GM19463 (cell line): ENCODE measurements at regions not wholly inside any gene's neighbourhood (a gene's known extent, or its start where the extent isn't known, plus 50 kb on each side); places are given as distances from the start of the nearest gene placed in this dataset.

Source experiments
- ATAC-seq: cut with Tn5 transposase; IDR thresholded peaks from one replicate; pipeline ENCODE4 v1.9.1; 2021; ENCODE audit warnings: mild to moderate bottlenecking, moderate library complexity; ENCODE audit not compliant: unreplicated experiment

DNA sequence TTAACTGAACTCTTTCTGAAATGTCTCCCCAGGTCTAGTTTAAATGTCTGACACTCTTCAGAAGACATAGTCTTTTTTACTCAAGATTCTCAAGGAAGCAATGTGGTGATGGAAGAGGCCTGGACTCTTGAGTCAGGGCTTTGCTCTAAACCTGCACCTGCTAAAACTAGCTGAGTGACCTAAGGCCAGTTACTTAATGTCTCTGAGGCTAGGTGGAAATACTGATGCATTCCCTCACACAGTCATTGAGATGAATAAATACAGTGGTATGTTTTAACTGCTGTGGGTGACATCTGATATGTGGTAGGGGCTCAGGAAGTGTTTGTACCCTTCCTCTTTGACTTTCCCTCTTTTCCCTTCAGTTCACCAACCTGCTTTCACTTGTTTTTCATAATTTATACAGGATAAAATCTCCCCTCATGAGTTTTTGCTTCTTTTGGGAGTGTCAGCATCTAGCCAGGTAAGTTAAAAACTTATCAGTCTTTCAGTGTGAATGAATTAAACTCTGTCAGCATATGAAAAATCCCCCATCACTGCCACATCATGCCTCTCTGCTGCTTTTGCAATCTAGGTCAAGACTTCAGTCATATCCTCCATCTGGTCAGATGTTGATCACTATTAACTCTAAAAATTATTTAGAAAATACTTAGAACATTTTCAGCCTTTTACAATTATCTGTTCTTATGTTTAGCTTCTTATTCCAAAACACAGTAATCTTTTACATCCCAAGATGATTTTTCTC lies 178.7 kb upstream of the TNFAIP3 start:
- ATAC-seq, result no peak

DNA sequence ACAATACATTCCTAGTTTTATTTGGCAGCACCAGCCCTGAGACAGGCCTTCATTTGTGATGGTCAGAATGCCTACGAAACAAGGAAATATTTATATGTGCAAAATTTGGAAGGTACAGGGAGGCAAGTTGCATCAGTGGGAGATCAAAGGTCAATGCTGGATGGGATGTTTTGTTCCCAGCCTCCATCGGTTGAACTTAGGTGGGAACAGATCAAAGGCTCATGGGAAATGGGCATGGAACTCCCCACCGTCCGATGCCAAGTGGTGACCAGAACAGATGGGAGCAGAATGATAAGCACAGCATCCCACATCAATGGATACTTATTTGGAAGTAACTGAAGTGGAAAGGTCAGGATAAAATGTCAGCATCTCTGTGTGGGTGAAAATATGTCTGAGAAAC lies 177.7 kb upstream of the TNFAIP3 start:
- no peak for ATAC-seq

DNA sequence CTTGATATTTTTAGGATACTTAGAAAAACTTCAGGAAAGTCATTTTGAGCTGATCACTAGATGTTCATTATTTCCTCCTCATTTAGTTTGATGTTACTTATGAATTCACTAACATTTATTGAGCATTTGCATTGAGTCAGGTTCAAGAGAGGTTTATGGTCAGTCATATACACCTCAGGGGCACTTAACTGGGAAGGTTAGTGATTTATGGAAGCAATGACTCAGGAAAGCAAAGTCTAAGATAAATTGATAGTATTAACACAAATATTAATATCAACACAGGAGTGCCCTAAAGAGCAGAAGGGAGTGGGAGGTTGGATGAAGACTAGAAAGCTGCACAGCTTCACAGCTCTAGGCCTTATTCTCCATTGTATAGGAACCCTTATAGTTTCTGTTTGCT lies 177.0 kb upstream of the TNFAIP3 start:
- ATAC-seq, result no peak

DNA sequence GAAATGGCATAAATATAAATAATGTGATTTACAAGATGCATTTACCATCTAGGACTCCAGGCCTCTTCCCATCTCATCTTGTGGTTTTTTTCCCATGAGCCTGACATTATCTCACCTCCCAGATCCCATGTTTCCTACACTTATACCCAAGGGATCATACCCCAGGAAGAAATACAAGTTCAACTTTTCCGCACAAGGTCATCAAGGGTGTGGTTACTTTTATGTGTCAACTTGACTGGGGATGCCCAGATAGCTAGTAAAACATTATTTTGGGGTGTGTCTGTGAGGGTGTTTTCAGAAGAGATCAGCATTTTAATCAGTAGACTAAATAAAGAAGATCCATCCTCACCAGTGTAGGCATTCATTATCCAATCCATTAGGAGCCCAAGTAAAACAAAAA lies 176.3 kb upstream of the TNFAIP3 start:
- no peak for ATAC-seq

DNA sequence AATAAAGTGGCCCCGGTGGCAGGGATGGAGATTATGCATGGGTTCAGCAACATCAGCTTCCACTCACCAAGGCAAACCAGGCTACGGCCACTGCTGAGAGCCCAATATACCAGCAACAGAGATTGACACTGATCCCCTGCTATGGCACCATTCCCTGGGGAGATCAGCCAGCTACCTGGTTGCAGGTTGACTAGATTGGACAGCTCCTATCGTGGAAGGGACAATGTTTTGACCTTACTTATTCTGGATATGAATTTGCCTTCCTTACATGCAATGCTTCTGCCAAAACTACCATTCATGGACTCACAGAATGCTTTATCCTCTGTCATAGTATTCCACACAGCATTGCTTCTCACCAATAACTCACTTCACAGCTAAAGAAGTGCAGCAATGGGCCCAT lies 174.8 kb upstream of the TNFAIP3 start:
- ATAC-seq, result no peak

DNA sequence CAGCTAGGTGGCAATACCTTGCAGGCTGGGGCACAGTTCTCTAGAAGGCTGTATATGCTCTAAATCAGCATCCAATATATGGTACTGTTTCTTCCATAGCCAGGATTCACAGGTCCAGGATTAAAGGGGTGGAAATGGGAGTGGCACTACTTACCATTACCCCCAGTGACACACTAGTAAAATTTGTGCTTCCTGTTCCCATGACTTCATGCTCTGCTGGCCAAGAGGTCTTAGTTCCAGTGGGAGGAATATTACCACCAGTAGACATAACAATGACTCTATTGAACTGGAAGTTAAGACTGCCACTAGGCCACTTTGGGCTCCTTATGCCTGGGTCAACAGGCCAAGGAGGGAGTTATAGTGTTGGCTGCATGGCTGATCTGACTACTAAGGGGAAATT lies 174.3 kb upstream of the TNFAIP3 start:
- no peak for ATAC-seq

DNA sequence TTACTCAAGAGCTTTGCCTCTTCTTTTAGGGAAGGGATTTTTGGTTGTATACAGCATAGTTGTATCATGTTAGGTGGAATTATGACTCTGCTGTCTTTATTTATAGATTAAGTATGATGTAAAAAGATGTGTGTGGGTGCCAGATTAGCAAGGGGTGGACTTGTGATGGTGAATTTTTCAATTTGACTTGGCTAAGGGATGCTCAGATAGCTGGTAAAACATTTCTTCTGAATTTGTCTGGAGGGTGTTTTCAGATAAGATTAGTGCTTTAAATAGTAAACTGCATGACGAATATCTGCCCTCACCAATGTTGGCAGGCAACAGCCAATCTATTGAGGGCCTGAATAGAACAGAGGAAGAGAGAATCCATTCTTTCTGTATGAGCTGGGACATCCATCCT lies 173.3 kb upstream of the TNFAIP3 start:
- ATAC-seq, result no peak

DNA sequence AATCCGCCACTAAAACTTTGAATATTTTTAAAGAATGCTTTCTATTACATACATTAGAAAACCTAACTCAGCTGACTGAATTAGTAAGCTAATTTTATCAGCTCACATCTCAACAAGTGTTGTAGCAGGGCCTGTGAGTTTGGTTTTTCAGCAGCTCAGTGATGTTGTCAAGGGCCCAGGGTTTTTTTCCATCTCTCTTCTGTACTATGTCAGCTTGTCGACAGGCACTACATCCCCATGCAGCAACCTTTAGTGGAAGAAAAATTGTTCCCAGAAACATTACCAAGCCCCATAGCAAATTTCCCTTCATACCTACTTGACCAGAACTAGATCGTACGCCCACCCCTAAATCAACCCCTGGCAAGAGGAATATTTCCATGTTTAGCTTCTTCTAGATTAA lies 170.3 kb upstream of the TNFAIP3 start:
- no peak for ATAC-seq

DNA sequence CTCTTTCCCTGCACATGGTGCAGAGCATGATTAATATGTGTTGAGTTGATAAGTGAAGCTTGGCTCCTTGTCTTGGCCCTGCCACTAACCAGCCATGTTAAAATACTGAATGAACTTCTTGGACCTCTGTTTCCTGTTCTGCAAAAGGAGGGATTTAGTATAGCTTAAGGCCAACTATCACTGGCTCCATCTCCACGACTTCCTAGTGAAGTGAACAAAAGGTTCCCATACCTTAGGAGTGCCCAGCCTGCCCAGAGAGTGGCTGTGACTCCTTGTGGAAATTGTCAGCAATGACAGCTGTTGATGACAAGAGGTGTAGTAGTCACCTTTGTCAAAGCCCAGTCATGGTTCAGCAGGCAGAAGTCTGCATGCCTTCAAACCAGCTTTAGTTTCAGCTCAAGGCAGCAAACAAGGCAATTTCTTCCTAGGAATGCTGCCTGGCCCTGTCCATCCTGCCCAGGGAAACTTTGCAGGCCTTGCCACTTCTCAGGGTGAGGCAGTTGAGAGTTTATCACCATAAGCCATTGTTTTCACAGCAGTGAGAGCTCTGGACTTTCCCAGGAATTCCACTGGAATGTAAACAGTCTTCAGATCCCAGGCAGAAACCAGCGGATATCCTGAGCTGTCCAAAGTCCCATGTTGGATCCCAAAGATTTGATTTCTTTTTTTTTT lies 169.7 kb upstream of the TNFAIP3 start:
- peak; percentile 77 for ATAC-seq

DNA sequence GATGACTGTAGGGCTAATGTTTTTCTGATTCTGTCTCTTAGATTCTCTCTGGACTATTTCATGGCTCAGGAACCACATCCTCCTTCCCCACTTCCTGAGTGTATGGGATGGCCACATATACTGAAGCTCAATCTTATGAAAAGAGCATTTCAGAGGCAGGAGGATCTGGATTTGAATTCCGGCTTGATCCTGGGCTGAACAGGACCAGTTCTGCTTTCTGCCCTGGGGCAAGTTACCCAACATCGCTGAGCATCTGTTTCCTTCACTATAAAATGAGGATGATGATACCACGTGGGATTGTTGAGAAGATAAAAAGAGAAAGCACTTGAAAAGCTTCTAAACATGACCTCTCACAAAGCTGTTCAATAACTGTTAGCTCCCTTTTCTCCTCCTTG lies 168.4 kb upstream of the TNFAIP3 start:
- ATAC-seq, result no peak

DNA sequence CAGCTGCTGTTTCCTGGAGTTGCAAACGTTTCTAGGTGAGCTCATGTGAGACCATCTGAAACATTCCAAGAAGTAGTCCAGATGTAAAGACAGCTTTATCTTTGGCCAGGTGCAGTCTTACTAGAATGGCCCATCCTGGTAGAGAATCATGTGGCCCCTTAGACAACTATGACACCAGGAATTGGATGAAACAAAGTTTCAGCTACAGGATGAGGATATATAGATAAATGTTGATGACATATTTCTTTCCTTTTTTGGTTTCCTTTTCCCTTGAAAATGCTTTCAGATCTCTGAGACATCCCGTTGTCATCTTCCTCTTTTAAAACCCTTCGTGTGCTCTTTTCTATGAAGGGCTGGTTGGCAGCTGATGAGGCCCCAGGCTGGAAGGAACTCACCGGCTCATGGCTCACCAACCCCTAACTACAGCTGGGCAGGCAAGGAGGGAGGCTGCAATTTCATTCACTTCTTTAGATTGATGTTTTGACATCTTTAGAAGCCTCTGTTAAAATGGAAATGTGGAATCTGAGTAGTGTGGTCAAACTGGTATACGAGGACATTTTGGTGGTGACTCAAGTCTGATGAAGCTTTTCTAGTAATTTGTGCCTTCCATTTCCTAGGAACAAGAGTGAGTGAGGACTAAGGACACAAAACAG lies 167.9 kb upstream of the TNFAIP3 start:
- no peak for ATAC-seq

DNA sequence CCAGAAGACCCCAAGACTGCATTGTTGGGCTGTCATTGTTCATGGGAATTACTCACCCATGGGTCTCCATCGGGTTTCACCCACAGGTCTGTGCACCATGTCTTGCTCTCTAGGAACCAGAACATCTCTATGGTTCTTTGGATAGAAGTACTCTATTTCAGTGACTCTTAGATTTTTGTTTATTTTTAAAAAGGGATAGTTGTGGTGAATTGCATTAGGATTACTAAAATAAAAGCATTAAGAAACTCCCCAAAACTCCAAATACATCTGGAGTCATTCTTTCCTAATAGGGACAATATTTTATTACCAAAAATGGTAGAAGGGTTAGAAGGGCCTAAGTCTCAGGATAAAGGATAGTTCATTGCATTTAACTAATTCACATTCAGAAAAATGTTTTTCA lies 166.9 kb upstream of the TNFAIP3 start:
- no peak for ATAC-seq

DNA sequence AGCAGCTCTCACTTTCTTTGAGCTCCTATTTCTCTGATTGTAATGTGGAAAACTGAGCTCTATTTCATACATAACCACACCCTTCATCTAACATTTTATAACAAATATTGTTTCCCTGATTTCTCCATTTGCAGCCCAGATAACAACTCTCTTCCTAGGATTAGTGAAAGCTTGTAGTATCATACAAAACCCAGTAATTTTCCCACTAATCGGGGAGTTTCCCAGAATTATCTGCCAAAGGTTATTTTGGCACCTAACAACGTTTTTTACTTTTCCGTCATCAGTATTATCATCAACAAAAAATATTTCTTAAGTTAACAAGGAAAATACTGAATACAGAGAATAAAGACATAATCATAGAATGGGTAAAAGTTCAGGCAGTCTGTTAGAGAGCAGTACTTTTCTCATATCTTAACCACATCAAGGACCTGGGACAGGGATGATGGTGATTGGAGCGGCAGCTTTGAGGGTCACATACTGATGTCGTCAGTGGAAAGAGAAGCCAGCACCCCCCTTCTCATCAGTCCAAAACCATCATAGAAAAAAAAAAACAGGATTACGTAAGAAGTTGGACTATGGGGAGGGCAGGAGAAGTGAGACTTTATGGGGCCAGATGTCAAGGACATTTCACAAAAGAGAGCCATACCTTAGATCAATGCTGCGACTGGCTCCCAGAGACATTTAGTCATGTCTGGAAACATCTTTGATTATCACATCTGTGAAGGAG lies 166.1 kb upstream of the TNFAIP3 start:
- ATAC-seq, result no peak

DNA sequence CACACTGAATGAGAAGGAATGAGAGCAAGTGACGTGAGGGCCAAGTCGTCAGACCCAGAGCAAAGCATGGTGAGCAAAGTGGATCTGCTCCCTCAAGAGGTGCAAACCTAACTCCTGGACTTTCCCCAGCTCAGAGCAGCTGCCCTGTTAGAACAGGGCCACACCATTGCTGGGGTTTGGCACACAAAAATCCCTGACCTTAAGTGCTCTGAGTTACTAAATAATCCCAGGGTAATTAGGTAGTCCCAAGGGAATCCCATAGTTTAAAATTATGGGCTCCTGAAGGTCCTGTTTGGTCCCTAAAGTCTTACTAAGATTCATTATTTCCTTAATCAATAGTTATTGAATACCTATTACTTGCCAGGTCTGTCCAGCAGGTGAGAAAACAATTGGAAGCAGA lies 165.1 kb upstream of the TNFAIP3 start:
- no peak for ATAC-seq

DNA sequence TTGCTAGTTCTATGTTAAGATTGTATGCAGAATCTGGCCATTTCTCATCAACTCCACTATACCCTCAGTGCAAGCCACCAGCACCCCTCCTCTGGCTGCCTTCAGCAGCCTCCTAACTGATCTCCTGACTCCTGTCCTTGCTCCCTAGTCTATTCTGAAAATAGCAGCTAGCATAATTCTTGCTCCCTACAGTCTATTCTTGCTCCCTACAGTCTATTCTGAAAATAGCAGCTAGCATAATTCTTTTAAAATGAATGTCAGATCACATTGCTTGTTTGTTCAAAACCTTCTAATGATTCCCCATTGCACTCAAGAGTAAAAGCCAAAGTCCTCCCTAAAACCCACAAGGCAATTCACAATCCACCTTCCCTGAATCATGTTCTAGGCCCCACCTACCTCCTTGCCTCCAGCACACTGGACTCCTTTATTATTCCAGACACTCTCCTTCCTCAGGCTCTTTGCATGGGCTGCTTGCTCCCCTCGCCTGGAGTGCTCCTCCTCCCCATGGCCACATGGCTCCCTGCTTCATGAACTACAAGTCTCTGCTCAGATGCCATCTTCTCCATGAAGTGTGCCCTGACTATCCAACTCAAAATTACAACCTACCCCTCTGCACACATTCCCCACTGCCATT lies 164.2 kb upstream of the TNFAIP3 start:
- no peak for ATAC-seq

DNA sequence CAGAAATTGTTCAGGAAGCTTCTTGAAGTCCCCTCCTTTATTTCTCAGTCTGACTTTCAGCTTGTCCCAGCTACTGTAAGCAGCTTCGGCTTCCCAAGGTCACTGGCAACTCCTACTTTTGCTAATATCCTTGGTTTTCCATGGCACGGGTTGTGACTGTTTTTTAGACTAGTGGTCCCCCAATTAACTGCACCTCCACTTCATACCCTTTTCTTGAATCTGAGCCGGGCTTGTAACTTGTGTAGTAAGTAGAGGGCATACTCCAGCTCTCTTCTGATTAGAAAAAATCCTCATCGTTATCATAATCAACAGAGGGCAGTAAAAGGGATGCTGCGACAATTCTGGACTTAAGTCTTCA lies 162.3 kb upstream of the TNFAIP3 start:
- no peak for ATAC-seq

DNA sequence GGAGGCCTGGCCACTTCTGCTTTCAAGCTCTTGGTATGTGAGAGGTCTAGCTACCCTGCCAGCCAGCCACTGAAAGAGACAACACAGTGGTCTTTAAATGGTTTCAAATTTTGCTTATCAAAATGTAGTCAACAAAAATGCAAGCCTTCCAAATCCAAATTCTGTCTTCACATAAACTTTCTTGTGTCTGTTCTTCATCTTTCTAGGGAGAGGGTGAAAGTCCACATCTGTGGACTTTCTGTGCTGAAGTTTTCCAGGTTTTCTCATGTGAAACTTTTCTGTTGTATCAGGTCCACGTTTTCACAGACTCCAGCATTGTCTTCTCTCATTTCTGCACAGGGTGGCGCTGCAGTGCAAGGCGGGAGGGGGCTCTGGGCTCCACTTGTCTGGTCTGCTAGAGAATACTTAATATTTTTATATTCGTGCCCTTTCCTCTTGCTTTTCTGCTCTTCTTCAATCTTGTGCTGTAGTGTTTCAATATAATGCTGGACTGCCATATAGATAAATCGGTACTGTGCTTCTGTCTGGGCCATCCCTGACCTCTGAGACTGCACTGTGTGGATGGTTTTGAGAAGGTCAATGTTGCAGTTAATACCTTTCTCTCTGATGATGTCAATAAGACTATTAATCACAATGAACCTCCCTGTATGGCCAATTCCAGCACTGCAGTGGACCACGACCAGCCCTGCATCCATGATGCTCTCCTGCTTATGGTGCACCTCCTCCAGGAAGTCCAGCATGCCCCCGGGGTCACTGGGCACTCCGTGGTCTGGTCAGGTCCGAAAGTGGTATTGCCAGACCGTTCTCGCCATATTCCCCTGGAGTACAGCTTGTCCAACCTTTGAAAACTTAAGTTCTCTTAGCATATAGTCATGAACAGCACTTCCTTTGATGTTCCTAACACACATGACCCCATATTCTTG lies 161.6 kb upstream of the TNFAIP3 start:
- ATAC-seq, result peak; percentile 33

DNA sequence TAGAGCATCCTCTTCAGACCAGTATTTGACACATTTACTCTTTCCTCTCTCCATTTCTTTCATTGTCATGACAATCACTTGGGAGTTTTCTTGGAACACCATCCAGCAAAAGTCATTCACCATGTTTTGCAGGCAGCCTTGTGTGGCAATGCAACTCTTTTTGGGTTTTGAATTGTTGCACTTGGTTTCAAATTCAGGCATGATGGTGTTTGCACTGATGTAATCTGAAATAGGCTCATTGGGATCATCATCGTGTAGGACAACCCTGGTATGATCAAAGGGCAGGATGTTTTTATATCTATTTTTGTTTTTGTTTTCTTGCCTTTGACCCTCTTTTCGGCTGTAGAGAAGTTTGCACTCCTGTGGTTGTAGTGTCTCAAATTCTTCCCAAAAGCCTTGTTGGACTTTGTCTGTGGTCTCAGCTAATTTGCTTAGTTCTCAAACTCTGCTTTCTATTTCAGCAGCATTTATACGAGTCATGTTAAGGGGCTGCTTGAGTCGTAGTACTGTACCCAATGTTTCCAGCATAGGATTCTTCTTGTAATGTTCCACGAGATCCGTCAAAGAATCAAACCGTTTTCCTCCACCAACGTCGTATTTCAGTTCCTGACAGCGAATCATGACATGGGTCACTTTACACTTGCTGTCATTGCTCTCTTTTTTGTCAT lies 160.8 kb upstream of the TNFAIP3 start:
- ATAC-seq, result peak; percentile 30

DNA sequence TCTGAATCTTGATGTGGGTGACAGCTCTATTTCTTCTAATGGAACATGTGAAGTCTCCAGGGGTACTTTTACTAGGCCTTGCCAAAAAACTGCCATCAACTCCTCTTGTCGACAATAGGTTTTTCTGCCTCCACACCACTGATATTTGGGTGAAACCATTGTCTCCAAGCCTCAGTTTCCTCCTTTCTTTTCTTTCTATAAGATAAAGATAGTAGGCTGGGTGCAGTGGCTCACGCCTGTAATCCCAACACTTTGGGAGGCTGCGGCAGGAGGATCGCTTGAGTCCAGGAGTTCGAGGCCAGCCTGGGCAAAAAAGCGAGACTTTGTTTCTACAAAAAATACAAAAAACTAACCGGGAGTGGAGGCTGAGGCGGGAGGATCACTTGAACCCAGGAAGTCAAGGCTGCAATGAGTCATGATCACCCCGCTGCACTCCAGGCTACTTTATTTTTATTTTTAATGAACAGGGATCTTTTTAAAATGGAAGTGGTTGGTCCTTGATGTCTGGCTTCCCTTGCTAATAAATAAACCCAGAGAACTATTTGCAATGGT lies 159.9 kb upstream of the TNFAIP3 start:
- no peak for ATAC-seq
